ENCODE measurements at regions not wholly inside any gene's neighbourhood (a gene's known extent, or its start where the extent isn't known, plus 50 kb on each side); places are given as distances from the start of the nearest gene placed in this dataset.
A peak's percentile ranks its signal among the peaks of the same experiment; 100 is the strongest.
"Not testable (repeated sequence)": the region's sequence is repeated elsewhere in the genome, so short reads cannot be mapped to it uniquely, and the experiment has no call there.

DNA sequence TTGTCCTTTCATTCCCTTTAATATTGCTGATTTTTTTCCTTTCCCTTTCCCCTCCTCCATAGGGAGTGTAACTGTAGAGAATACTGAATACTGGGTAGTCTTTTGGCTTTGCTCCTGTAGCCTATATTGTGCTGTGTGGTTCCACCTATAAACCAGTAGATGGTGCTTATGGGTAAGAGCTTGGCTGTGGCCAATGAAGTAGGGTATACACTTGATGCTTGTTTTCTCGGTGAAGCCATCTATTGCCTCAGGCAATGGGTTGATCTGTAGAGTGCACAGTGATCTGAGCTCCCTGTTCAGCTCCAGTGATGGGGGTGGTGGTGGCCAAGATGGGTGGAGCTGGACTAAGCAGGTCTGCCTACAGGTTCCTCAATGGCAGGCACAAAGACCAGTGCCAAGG lies 203.3 kb upstream of the IMPG1 start:
- DNase-seq (ENCODE audit: low read depth) = no peak

- peak; percentile 2 for DNase-seq (ENCODE audit: low read depth)
These were observed 192.0 kb upstream of the IMPG1 start for GRCh38 chr6:76264468-76264867.

DNA sequence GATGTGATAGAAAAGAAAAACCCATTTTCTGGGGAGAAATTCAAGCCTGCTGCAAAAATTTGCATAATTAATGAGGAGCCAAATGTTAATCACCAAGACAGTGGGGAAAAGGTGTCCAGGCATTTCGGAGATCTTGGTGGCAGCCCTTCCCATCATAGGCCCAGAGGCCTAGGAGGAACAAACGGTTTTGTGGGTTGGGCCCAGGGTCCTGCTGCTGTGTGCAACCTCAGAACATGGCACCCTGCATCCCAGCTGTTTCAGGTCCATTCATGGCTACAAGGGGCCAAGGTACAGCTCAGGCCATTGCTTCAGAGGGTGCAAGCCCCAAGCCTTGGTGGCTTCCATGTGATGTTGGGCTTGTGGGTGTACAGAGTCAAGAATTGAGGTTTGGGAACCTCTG lies 189.8 kb upstream of the IMPG1 start:
- DNase-seq (ENCODE audit: low read depth) = no peak

DNA sequence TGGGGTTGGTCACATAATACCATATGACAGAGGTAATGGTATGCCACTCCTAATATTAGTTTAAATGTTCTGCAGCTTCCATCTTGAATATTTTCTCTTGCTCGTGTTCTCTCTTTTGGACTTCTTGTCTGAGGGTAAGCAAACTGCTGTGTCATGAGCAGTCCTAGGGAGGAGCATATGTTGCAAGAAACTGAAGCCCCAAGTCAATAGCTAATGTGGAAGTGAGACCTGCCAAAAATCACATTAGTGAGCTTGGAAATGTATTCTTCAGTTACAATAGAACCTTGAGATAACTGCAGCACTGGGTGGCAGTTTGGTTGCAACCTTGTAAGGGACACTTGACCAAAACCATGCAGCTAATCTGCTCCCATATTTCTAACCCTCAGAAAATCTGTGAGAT lies 178.2 kb upstream of the IMPG1 start:
- no peak for DNase-seq (ENCODE audit: low read depth)

DNA sequence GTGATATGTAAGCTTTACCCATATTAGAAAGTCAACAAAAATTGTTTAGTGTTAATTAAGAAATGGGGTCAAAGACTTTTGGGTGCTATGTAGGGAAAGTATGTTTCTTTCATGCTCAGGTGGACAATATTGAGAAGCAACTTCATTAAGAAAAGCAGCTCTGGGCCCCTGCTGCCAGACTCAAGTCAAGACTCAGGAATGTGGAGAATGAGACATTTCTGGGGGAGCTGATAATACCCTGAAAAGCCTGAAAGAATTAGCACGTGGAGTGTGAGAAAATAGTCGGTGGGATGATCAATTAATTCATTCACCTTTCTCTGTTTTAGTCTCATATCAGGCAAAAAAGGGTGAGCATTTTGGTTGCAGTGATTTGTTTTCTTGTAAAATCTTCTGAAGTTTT lies 175.1 kb upstream of the IMPG1 start:
- no peak for DNase-seq (ENCODE audit: low read depth)

DNA sequence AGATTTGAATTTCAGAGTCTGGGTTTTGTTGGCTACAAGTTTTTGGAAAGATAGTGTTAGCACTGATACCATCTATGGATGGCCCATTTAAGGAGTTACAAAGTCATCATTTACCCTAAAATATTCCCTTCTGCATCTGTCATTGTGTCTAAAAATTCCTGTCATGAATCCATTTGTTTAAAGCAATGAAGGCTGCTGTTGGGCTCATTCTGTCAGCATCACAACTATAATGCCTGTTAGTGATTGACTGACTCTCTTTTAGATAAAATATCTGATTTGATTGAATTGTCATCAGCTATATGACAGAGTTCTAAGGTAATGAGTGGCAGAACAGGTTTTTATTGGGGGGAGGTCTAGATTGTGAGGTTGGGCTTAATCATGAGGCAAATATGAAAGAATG lies 167.6 kb upstream of the IMPG1 start:
- DNase-seq (ENCODE audit: low read depth) = no peak

- no peak for DNase-seq (ENCODE audit: low read depth)
These were observed 158.2 kb upstream of the IMPG1 start for GRCh38 chr6:76230711-76231110.

DNA sequence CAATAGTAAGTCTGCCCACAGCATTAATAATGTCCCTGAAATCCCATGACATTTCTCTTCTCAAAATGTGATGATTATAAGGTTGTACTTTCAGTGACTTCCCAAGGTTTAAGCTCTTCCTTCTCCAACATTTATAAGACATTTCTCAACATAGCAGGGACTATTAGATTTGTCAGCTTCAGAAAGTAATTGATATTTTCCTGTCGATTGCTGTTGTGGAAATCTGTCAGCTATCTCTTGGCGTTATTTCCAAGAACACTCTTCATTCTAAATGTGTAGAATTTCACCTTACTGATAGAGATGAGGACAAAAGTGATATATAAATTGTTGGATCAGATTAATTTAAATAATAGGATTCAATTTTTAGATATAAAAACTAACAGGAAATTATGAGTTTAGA lies 149.7 kb upstream of the IMPG1 start:
- no peak for DNase-seq (ENCODE audit: low read depth)

DNA sequence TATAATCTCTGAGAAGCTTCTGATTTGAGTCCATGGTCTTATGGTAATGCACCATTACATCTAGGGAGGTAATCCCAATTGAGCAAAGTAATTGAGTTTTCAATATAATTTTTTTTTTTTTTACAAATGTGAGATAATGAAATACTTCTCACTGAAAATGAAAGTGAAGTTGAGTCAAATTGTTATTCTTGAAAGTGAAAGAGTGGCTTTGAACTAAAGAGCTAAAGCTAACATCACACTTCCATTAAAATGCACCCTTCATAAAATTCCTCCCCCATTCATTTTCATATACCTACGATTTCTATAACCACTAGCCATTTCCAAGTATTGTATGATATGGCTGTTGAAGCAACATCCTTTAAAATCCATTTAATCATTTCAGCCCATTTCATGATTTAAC lies 149.1 kb upstream of the IMPG1 start:
- DNase-seq (ENCODE audit: low read depth) = no peak

GRCh38 chr6:76220805-76221204 lies 148.3 kb upstream of the IMPG1 start:
- DNase-seq (ENCODE audit: low read depth) = no peak

DNA sequence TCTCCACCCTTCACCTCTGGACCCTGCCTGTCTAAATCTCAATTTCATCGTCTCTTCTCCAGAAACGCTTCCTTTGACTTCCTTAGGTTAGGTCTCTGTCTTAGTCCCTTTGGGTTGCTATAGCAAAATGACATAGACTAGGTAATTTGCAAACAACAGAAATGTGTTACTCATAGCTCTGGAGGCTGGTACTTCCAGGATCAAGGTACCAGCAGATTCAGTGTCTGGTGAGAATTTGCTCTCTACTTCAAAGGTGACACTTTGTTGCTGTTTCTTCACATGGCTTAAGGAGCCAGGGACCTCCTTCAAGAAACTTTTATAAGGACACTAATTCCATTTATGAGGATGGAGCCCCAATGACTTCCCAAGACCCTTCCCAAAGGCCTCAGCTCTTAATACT lies 145.1 kb upstream of the IMPG1 start:
- no peak for DNase-seq (ENCODE audit: low read depth)

- DNase-seq (ENCODE audit: low read depth) = no peak
These were observed 142.1 kb upstream of the IMPG1 start for GRCh38 chr6:76214546-76214945.

DNA sequence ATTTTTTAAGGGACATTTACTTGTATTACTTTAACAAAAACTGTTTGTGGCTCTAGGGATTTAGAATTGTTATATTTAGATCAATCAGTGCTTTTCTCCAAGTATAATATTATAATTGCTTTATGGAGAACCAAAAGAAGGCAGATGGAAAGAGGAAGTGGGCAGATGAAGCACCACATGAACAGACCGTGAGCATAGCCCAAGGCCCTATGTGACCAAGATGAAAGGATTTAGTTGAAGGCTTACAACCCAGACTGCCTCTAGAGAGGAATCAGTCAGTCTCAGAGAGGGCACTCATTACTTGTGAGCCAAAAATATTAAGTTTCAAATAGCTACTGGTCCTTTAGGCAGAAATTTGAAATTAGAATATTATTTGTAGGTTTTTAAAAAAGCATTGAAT lies 102.3 kb upstream of the IMPG1 start:
- no peak for DNase-seq (ENCODE audit: low read depth)

GRCh38 chr6:76166874-76167273 lies 94.4 kb upstream of the IMPG1 start:
- no peak for DNase-seq (ENCODE audit: low read depth)

- no peak for DNase-seq (ENCODE audit: low read depth)
These were observed 93.8 kb upstream of the IMPG1 start for GRCh38 chr6:76166297-76166696.

DNA sequence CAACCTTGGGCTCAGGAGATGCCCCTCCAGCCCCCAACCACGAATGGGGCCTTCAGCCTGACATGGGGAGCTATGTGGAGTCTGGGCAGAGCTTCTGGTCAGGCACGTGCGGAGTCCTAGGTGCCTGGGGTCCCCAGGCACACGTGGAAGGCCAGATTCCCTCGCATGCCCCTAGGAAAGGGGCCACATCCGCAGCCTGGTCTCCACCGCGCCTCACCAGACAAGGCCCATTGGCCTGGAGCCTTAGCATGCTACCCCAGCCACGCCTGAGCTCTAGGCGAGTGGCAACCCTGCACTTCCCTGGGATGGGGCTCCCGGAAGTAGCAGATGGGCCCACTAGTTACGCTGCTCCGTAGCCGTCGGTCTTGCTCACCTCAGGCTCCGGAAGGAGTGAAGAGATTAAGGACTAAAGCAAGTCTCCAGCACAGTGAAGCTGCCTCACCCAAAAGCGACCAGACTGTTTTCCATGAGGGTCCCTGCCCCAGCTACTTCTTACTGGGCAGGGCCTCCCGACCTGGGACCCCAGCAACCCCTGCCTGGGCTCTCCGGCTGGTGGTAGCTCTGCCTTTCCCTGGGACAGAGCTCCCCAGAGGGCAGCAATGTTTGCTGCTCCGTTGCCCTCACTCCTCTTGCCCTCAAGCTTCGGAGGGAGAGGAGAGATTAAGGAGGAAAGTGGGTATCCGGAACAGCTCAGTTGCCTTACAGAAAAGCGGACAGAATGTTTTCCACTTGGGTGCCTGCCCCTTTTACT lies 93.2 kb upstream of the IMPG1 start:
- no peak for DNase-seq (ENCODE audit: low read depth)

DNA sequence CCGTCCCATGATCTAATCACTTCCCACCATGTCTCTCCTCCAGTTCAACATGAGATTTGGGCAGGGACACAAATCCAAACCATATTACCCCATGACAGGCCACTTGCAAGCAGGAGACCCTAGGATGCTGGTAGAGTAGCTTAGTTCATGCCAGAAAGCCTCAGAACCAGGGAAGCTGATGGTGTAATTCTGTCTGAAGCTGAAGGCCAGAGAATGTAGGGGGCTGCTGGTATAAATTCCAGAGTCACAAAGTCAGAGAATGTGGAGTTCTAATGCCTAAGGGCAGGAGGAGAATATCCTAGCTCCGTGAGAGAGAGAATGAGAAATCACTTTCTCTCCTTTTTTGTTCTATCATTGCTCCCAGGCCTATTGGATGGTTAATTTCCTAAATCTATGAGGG lies 90.3 kb upstream of the IMPG1 start:
- DNase-seq (ENCODE audit: low read depth) = no peak

DNA sequence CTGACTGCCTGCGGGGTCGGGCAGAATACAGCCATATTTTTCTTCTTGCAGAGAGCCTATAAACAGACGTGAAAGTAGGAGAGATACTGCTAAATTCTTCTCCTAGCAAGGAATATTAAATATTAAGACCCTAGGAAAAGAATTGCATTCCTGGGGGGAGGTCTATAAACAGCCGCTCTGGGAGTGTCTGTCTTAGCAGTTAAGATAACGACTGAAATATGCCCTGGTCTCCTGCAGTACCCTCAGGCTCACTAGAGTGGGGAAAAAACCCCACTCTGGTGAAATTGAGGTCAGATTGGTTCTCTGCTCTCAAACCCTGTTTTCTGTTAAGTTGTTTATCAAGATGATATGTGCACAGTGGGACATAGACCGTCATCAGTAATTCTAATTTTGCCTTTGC lies 85.3 kb upstream of the IMPG1 start:
- not testable (repeated sequence) for DNase-seq (ENCODE audit: low read depth)

DNA sequence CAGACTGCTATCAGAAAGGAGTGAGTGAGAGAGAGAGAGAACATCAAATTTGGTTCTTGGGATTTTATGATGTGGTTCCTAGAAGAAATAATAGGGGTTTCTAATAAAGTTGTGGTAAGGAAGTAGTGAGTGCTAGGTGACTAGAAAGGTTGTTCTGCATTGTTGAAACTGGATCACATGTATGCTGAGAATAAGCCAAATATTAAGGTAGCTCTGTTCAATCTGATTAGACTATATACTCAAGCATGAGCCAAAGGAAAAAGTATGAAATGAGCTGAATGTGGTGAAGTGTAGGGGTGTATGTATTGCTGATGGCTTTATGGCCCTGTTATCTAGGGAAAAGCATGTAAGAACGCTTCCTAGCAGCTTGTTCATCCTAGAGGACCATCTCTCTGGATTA lies 63.0 kb upstream of the IMPG1 start:
- no peak for DNase-seq (ENCODE audit: low read depth)

DNA sequence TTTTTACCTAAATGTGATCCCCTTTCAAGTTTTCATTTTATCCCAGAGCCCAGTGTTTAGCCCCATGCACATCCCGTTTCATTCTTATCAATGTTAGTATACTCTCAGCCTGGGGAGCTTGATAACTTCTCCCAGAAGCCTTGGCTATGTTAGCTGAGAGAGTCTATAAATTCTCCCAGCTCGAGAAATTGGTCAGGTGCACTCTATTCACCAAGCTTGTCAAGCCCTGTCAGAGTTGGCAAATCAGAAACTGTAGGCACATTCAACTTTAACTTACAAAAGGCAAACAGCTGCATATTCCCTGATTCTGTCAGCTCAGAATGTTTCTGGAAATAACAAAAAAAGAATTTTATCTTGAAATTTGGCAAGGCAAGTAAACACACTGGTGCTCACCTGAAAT lies 62.2 kb upstream of the IMPG1 start:
- DNase-seq (ENCODE audit: low read depth) = no peak

GRCh38 chr6:76124018-76124417 lies 51.6 kb upstream of the IMPG1 start:
- DNase-seq (ENCODE audit: low read depth) = no peak
